ENCODE measurements at regions not wholly inside any gene's neighbourhood (a gene's known extent, or its start where the extent isn't known, plus 50 kb on each side); places are given as distances from the start of the nearest gene placed in this dataset.

GRCh38 chr21:18970941-18971340 lies 567.4 kb upstream of the TMPRSS15 start:
- TF ChIP-seq CTCF (IDR thresholded peaks at IDR 0.05 in 2 of 3, conservative IDR thresholded peaks at IDR 0.05 in 1 of 3; ENCODE audit: borderline replicate concordance in 1 of 3, insufficient read depth in 1 of 3, low read depth in 2 of 3, low read length in 2 of 3) (no peak), RAD21 (IDR thresholded peaks at IDR 0.05; ENCODE audit: low read depth) (no peak), EZH2 (IDR thresholded peaks at IDR 0.05) (no peak), POLR2AphosphoS5 (IDR thresholded peaks at IDR 0.05; ENCODE audit: low read depth, low read length) (no peak), FOSL1 (IDR thresholded peaks at IDR 0.05; ENCODE audit: low read depth) (no peak), MAX (IDR thresholded peaks at IDR 0.05) (no peak), TCF7L2 (IDR thresholded peaks at IDR 0.05; ENCODE audit: borderline replicate concordance, extremely low read depth, insufficient read depth, insufficient read length) (no peak), ZFX (IDR thresholded peaks at IDR 0.05) (no peak), CEBPB (IDR thresholded peaks at IDR 0.05; ENCODE audit: low read depth) (no peak), SIN3A (IDR thresholded peaks at IDR 0.05; ENCODE audit: low read depth) (no peak), CBX3 (IDR thresholded peaks at IDR 0.05; ENCODE audit: low read depth) (no peak), EZH2phosphoT487 (IDR thresholded peaks at IDR 0.05; ENCODE audit: borderline replicate concordance) (no peak)

Measured in HCT116 (cell line).